Gastrocnemius medialis (tissue), 4 donors: ENCODE measurements at regions not wholly inside any gene's neighbourhood (a gene's known extent, or its start where the extent isn't known, plus 50 kb on each side); places are given as distances from the start of the nearest gene placed in this dataset.

Experiments used
- ATAC-seq, 2 donors: fragments of 150-250 bp; one replicate each; pipeline ENCODE4 v1.9.1; 2016
- DNase-seq, 2 donors: peaks; one replicate each; pipeline ENCODE4 v3.0.0-alpha.2; 2019
- H3K27ac ChIP-seq, 4 donors: fragments of 200-600 bp; sonication (generic); 1 replicate in 1 of 4; 2 replicates in 3 of 4; pipeline ENCODE4 v1.5.1; 2016 to 2018; ENCODE audit warnings: mild to moderate bottlenecking in 2 of 4, moderate library complexity in 1 of 4
- H3K27me3 ChIP-seq, 3 donors: fragments of 200-600 bp; sonication (generic) in 2 of 3; 1 replicate in 1 of 3; 2 replicates in 2 of 3; pipeline versions ENCODE4 v1.5.1 to v1.6.0; 2016 to 2019; ENCODE audit warnings: mild to moderate bottlenecking in 1 of 3, moderate library complexity in 1 of 3
- H3K36me3 ChIP-seq, 2 donors: fragments of 200-600 bp; sonication (generic) in 1 of 2; one replicate each; pipeline ENCODE4 v1.5.1; 2017 to 2018
- H3K4me1 ChIP-seq, 2 donors: fragments of 200-600 bp; sonication (generic) in 1 of 2; one replicate each; pipeline ENCODE4 v1.5.1; 2016 to 2017; ENCODE audit warnings: mild to moderate bottlenecking in 2 of 2
- H3K4me3 ChIP-seq, 4 donors: fragments of 200-600 bp; sonication (generic) in 3 of 4; 1 replicate in 1 of 4; 2 replicates in 3 of 4; pipeline ENCODE4 v1.5.1; 2016 to 2019; ENCODE audit warnings: mild to moderate bottlenecking in 2 of 4
- H3K9me3 ChIP-seq, 3 donors: fragments of 200-600 bp; sonication (generic) in 2 of 3; 1 replicate in 1 of 3; 2 replicates in 2 of 3; pipeline ENCODE4 v1.5.1; 2016 to 2019
- CTCF ChIP-seq, 5 experiments: fragments of 450-650 bp in 3 of 5; fragments of 200-600 bp in 2 of 5; sonication (generic) in 2 of 5; IDR thresholded peaks in 4 of 5; conservative IDR thresholded peaks in 1 of 5; 1 replicate in 4 of 5; 2 replicates in 1 of 5; pipeline ENCODE4 v1.5.1; 2016 to 2019; ENCODE audit warnings: antibody characterized with exemption in 5 of 5, mild to moderate bottlenecking in 3 of 5, moderate library complexity in 3 of 5
- POLR2A ChIP-seq, 2 donors: fragments of 450-650 bp; IDR thresholded peaks; one replicate each; pipeline ENCODE4 v1.6.1; 2017; ENCODE audit warnings: antibody characterized with exemption in 2 of 2, mild to moderate bottlenecking in 2 of 2, moderate library complexity in 2 of 2
- in situ Hi-C, 4 donors: fragments of 200-750 bp; cut with MboI; loops; one replicate each; pipeline versions ENCODE4 v1.15.0 to v1.8.0; 2017; ENCODE audit warnings: low sequenced_read_pairs in 4 of 4
- intact Hi-C: fragments of 100-400 bp; cut with DNase I; formaldehyde crosslinking; loops from one replicate; pipeline ENCODE4 v1.15.1; 2023; ENCODE audit warnings: low total_unique reads

DNA sequence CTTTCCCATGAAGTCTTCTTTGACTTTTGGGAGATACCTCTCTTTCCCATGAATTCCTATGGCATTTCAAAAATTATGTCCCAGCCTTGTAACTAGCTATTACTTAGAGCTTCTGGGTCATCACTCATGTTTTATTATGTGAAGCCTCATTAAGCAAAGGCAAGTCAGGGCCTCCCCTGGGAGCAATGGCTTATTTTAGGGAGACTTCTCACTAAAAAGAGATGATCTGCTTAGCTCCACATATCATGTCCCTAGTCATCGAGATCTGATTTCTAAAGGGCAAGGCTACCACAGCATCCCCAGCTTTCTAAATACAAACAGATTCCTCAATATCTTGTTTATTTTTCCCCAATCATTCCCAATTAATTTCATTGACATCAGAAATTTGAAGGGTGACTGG lies 154.0 kb upstream of the MANEA start:
- in situ Hi-C loops (no loop called here), intact Hi-C loops (no loop called here)
- ATAC-seq (no peak), DNase-seq (no peak)
- no peak overlapping the region for H3K4me3 ChIP-seq
- TF ChIP-seq POLR2A (IDR thresholded peaks at IDR 0.05) (no peak), CTCF (IDR thresholded peaks at IDR 0.05 in 4 of 5, conservative IDR thresholded peaks at IDR 0.05 in 1 of 5) (no peak)
- no peaks in the 10 kb centered on the region for H3K4me1 ChIP-seq
- H3K9me3 ChIP-seq: no peaks in the 10 kb centered on the region
- no peak overlapping the region for H3K27ac ChIP-seq
- no peaks in the 10 kb centered on the region for H3K36me3 ChIP-seq
- no peaks in the 10 kb centered on the region for H3K27me3 ChIP-seq

- ATAC-seq (no peak), DNase-seq (no peak)
- in situ Hi-C loops: no loop called here
- Histone ChIP-seq H3K27me3 (no peaks in the 10 kb centered on the region), H3K9me3 (no peaks in the 10 kb centered on the region), H3K27ac (no peak overlapping the region), H3K4me1 (no peaks in the 10 kb centered on the region), H3K36me3 (no peaks in the 10 kb centered on the region), H3K4me3 (no peak overlapping the region)
- peak; percentile 28 to 60 (median 34) for TF ChIP-seq CTCF (IDR thresholded peaks at IDR 0.05 in 4 of 5, conservative IDR thresholded peaks at IDR 0.05 in 1 of 5)
- no peak for TF ChIP-seq POLR2A (IDR thresholded peaks at IDR 0.05)
- intact Hi-C loops: no loop called here
Observed at GRCh38 chr6:95431637-95432228, 145.6 kb upstream of the MANEA start.

DNA sequence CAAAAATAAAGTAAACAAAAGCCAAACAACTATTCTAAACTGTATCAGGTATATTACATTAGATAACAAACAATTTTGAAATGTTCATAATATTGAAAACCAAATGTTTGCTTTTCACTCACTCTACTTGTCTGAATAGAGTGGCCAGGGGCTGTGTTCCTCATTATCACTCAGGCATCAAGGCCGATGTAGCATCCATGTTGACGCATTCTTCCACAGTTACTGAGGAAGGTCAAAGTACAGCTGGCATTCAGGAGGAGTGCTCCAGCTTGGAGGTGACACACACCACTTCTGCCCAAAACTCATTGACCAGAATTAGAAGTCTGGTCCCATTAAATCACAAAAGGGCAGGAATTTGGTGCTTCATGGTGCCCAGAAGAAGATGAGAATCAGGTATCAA lies 137.6 kb upstream of the MANEA start:
- in situ Hi-C loops: no loop called here
- no peaks in the 10 kb centered on the region for H3K36me3 ChIP-seq
- H3K27ac ChIP-seq: no peak overlapping the region
- intact Hi-C loops: no loop called here
- H3K4me1 ChIP-seq: no peaks in the 10 kb centered on the region
- ATAC-seq: no peak
- H3K27me3 ChIP-seq: no peaks in the 10 kb centered on the region
- no peak overlapping the region for H3K4me3 ChIP-seq
- no peak for DNase-seq
- no peak for TF ChIP-seq CTCF (IDR thresholded peaks at IDR 0.05 in 4 of 5, conservative IDR thresholded peaks at IDR 0.05 in 1 of 5)
- no peak for TF ChIP-seq POLR2A (IDR thresholded peaks at IDR 0.05)
- no peaks in the 10 kb centered on the region for H3K9me3 ChIP-seq

DNA sequence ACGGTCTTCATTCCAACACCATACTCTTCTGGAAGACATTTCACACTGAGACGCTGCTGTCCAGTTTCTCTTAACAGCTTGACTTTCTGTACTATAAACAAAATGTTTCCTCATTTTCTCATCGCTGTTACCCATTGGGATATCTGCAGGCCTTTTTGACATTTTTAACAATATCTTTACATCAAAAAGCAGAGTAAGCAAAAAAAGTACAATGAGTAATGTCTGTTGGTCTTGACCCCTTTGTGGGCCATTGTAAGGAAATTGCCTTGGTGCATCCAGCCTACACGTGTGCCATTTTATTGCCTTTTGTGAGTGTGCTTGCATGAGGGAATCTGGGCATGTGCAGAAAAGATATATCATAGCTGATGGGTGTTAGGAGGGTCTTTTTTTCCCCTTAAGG lies 129.1 kb upstream of the MANEA start:
- DNase-seq (no peak), ATAC-seq (no peak)
- H3K27ac ChIP-seq: no peak overlapping the region
- no peaks in the 10 kb centered on the region for H3K27me3 ChIP-seq
- TF ChIP-seq CTCF (IDR thresholded peaks at IDR 0.05 in 4 of 5, conservative IDR thresholded peaks at IDR 0.05 in 1 of 5) (no peak), POLR2A (IDR thresholded peaks at IDR 0.05) (no peak)
- no peaks in the 10 kb centered on the region for H3K36me3 ChIP-seq
- intact Hi-C loops: no loop called here
- in situ Hi-C loops: no loop called here
- H3K4me3 ChIP-seq: no peak overlapping the region
- no peaks in the 10 kb centered on the region for H3K9me3 ChIP-seq
- no peaks in the 10 kb centered on the region for H3K4me1 ChIP-seq

DNA sequence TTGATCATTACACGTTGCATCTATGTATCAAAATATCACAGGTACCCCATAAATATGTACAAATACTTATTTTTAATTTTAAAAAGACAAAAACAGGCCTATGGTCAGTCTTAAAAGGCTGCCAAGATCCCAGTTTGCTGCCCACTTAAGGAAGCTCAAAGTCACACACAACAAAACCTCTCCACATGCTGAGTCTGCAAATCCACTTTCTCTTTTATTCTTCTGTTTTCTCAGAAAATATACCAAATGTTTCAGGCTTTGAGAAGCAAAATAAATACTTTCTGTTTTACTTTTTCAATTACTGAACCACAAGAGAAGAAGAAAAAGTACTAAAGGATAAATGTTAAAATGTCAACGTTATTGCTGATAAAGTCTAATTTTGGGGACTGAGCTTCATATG lies 107.8 kb upstream of the MANEA start:
- Histone ChIP-seq H3K4me3 (no peak overlapping the region), H3K36me3 (no peaks in the 10 kb centered on the region), H3K9me3 (no peaks in the 10 kb centered on the region), H3K27me3 (no peaks in the 10 kb centered on the region), H3K27ac (no peak overlapping the region), H3K4me1 (no peaks in the 10 kb centered on the region)
- intact Hi-C loops: no loop called here
- ATAC-seq (no peak), DNase-seq (no peak)
- in situ Hi-C loops: no loop called here
- no peak for TF ChIP-seq CTCF (IDR thresholded peaks at IDR 0.05 in 4 of 5, conservative IDR thresholded peaks at IDR 0.05 in 1 of 5)
- TF ChIP-seq POLR2A (IDR thresholded peaks at IDR 0.05): no peak
